OCI-LY1 (cell line): ENCODE measurements at regions not wholly inside any gene's neighbourhood (a gene's known extent, or its start where the extent isn't known, plus 50 kb on each side); places are given as distances from the start of the nearest gene placed in this dataset.

Experiments used
- H2AFZ ChIP-seq: fragments of 200-600 bp; sonication (generic), shearing (Covaris generic); 2 replicates; pipeline ENCODE4 v1.6.0; 2014; ENCODE audit warnings: antibody characterized with exemption, mild to moderate bottlenecking, low read length
- H3F3A ChIP-seq: fragments of 200-600 bp; sonication (generic), shearing (Covaris generic); 2 replicates; pipeline ENCODE4 v1.6.0; 2014; ENCODE audit warnings: mild to moderate bottlenecking, antibody characterized with exemption, low read length, moderate library complexity; ENCODE audit not compliant: insufficient read depth
- H3K27ac ChIP-seq: fragments of 200-600 bp; sonication (generic); 2 replicates; pipeline ENCODE4 v1.5.1; 2014; ENCODE audit warnings: low read length, mixed run types, mild to moderate bottlenecking, low read depth; ENCODE audit not compliant: poor library complexity, severe bottlenecking
- H3K27me3 ChIP-seq: fragments of 200-600 bp; sonication (generic); 2 replicates; pipeline ENCODE4 v1.6.0; 2014; ENCODE audit warnings: antibody characterized with exemption, mild to moderate bottlenecking, low read length, moderate library complexity; ENCODE audit not compliant: insufficient read depth
- H3K36me3 ChIP-seq: fragments of 200-600 bp; sonication (generic); 2 replicates; pipeline ENCODE4 v1.6.1; 2014; ENCODE audit warnings: mild to moderate bottlenecking, antibody characterized with exemption, low read length, moderate library complexity, mixed read lengths; ENCODE audit not compliant: insufficient read depth
- H3K4me1 ChIP-seq: fragments of 200-600 bp; sonication (generic); 2 replicates; pipeline ENCODE4 v1.5.1; 2014; ENCODE audit warnings: mild to moderate bottlenecking, low read length, moderate library complexity; ENCODE audit not compliant: insufficient read depth, severe bottlenecking
- H3K4me2 ChIP-seq: fragments of 200-600 bp; sonication (generic), shearing (Covaris generic); 2 replicates; pipeline ENCODE4 v1.6.1; 2014; ENCODE audit warnings: low read length
- H3K4me3 ChIP-seq: fragments of 200-600 bp; sonication (generic); 2 replicates; pipeline ENCODE4 v1.5.1; 2014; ENCODE audit warnings: low read length, low read depth, mild to moderate bottlenecking, mixed read lengths; ENCODE audit not compliant: poor library complexity, severe bottlenecking
- H3K79me2 ChIP-seq: fragments of 200-600 bp; shearing (Covaris generic); 2 replicates; pipeline ENCODE4 v1.6.1; 2016; ENCODE audit warnings: mixed run types, low read length, mixed read lengths; ENCODE audit not compliant: insufficient read depth
- H3K9ac ChIP-seq: fragments of 200-600 bp; sonication (generic), shearing (Covaris generic); 2 replicates; pipeline ENCODE4 v1.6.1; 2014; ENCODE audit warnings: mild to moderate bottlenecking, low read length, mixed read lengths
- H3K9me2 ChIP-seq: fragments of 200-600 bp; sonication (generic), shearing (Covaris generic); 2 replicates; pipeline ENCODE4 v1.6.1; 2014; ENCODE audit warnings: low read depth, mild to moderate bottlenecking, low read length, mixed read lengths
- H3K9me3 ChIP-seq: fragments of 200-600 bp; shearing (Covaris generic); 2 replicates; pipeline ENCODE4 v1.6.1; 2014; ENCODE audit warnings: low read length, mixed read lengths
- H4K20me1 ChIP-seq: fragments of 200-600 bp; sonication (generic), shearing (Covaris generic); 2 replicates; pipeline ENCODE4 v1.6.0; 2016; ENCODE audit warnings: mild to moderate bottlenecking, low read length; ENCODE audit not compliant: insufficient read depth
- CTCF ChIP-seq: fragments of 200-600 bp; sonication (generic), shearing (Covaris generic); IDR thresholded peaks from 2 replicates; pipeline ENCODE4 v1.5.1; 2017; ENCODE audit warnings: mild to moderate bottlenecking, antibody characterized with exemption, low read length, moderate library complexity, mixed read lengths
- EZH2 ChIP-seq: fragments of 200-600 bp; sonication (generic), shearing (Covaris generic); IDR thresholded peaks from 2 replicates; pipeline ENCODE4 v1.8.0; 2017; ENCODE audit warnings: borderline replicate concordance, mixed run types, mild to moderate bottlenecking, antibody characterized with exemption, low read length, moderate library complexity, mixed read lengths

GRCh38 chr3:59593380-59593779, 543.6 kb upstream of the CFAP20DC start:
- no peaks in the 10 kb centered on the region for H3K4me1 ChIP-seq
- no peak overlapping the region for H2AFZ ChIP-seq
- no peaks in the 10 kb centered on the region for H3K79me2 ChIP-seq
- H3K27me3 ChIP-seq: no peaks in the 10 kb centered on the region
- H3K27ac ChIP-seq: no peak overlapping the region
- no peaks in the 10 kb centered on the region for H3F3A ChIP-seq
- no peak overlapping the region for H3K4me3 ChIP-seq
- no peaks in the 10 kb centered on the region for H4K20me1 ChIP-seq
- no peaks in the 10 kb centered on the region for H3K9me3 ChIP-seq
- no peaks in the 10 kb centered on the region for H3K36me3 ChIP-seq
- H3K9me2 ChIP-seq: no peaks in the 10 kb centered on the region
- no peak overlapping the region for H3K9ac ChIP-seq
- TF ChIP-seq CTCF (no peak), EZH2 (no peak)
- no peak overlapping the region for H3K4me2 ChIP-seq

DNA sequence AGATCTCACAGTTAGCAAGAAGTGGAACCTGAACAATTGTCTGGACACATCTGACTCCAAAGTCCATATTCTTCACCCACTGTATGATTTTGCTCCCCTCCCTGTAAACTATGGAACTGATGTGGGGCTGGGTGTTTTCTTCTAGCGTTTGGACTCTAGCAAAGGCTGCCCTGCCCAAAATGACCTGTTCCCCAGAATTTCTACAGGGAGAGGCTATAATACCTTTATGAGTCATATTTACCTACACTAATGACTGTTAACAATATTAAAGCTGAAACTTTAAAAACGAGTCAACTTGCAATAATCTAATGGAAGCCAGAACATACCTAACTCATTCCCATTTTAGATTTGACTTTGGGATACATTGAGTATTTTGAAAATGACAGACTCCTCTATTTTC, 531.2 kb upstream of the CFAP20DC start:
- H3F3A ChIP-seq: no peaks in the 10 kb centered on the region
- no peaks in the 10 kb centered on the region for H4K20me1 ChIP-seq
- TF ChIP-seq EZH2 (no peak), CTCF (no peak)
- H3K27ac ChIP-seq: no peak overlapping the region
- no peaks in the 10 kb centered on the region for H3K4me1 ChIP-seq
- H3K27me3 ChIP-seq: no peaks in the 10 kb centered on the region
- no peak overlapping the region for H3K4me3 ChIP-seq
- no peaks in the 10 kb centered on the region for H3K36me3 ChIP-seq
- no peak overlapping the region for H2AFZ ChIP-seq
- no peak overlapping the region for H3K9ac ChIP-seq
- H3K9me2 ChIP-seq: no peaks in the 10 kb centered on the region
- no peaks in the 10 kb centered on the region for H3K79me2 ChIP-seq
- H3K4me2 ChIP-seq: no peak overlapping the region
- no peaks in the 10 kb centered on the region for H3K9me3 ChIP-seq

DNA sequence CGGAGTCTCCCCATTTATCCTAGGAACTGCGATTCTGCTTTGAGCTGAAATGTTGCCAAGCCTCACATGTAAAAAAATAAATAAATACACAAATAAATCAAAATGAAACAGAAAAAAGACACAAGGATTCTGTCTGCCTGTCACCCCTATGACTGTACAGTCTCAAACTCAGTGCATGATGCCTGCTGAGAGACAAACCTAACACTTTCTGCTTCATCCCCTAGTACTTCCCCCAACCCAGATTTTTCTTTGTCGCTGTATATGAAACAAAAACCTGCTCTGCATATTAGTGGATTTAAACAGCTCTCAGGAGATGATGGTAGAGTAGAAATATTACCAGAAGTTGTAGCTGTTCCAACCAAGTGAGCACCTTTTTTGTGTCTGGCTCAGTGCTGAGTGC, 530.7 kb upstream of the CFAP20DC start:
- Histone ChIP-seq H3K79me2 (no peaks in the 10 kb centered on the region), H3K4me1 (no peaks in the 10 kb centered on the region), H3K4me3 (no peak overlapping the region), H3K27me3 (no peaks in the 10 kb centered on the region), H2AFZ (no peak overlapping the region), H3K9ac (no peak overlapping the region), H3K36me3 (no peaks in the 10 kb centered on the region), H3K4me2 (no peak overlapping the region), H3K9me3 (no peaks in the 10 kb centered on the region), H3K27ac (no peak overlapping the region), H3K9me2 (no peaks in the 10 kb centered on the region), H4K20me1 (no peaks in the 10 kb centered on the region), H3F3A (no peaks in the 10 kb centered on the region)
- TF ChIP-seq CTCF (no peak), EZH2 (no peak)
